GM12892 (cell line): ENCODE measurements at regions not wholly inside any gene's neighbourhood (a gene's known extent, or its start where the extent isn't known, plus 50 kb on each side); places are given as distances from the start of the nearest gene placed in this dataset.

ENCODE experiments used
- POLR2A ChIP-seq: IDR thresholded peaks from 2 replicates; pipeline ENCODE4 v1.6.1; 2011; ENCODE audit warnings: low read depth, low read length, control low read depth
- POLR2AphosphoS5 ChIP-seq: IDR thresholded peaks from 2 replicates; pipeline ENCODE4 v1.6.1; 2011; ENCODE audit warnings: low read depth, low read length, control low read depth
- TAF1 ChIP-seq: IDR thresholded peaks from 2 replicates; pipeline ENCODE4 v1.6.1; 2011; ENCODE audit warnings: low read depth, mild to moderate bottlenecking, control low read depth, low read length, borderline replicate concordance

- no peak for TF ChIP-seq POLR2A
- TF ChIP-seq POLR2AphosphoS5: no peak
- no peak for TF ChIP-seq TAF1
Observed at GRCh38 chr5:124039410-124039809, 527.4 kb downstream of the CSNK1G3 start.
